GM19351 (cell line): ENCODE measurements at regions not wholly inside any gene's neighbourhood (a gene's known extent, or its start where the extent isn't known, plus 50 kb on each side); places are given as distances from the start of the nearest gene placed in this dataset.

Experiments
- ATAC-seq: cut with Tn5 transposase; IDR thresholded peaks from one replicate; pipeline ENCODE4 v1.9.1; 2021; ENCODE audit warnings: mild to moderate bottlenecking, moderate library complexity; ENCODE audit not compliant: unreplicated experiment

GRCh38 chr1:14031461-14031860 is 331.5 kb downstream of the PRDM2 start:
- no peak for ATAC-seq

- ATAC-seq: no peak
These were observed 334.5 kb downstream of the PRDM2 start for GRCh38 chr1:14034506-14034905.

GRCh38 chr1:14037101-14037847 is 337.3 kb downstream of the PRDM2 start:
- ATAC-seq: no peak

GRCh38 chr1:14039582-14040430 is 339.8 kb downstream of the PRDM2 start:
- ATAC-seq: peak; percentile 59

GRCh38 chr1:14049965-14050364 is 350.0 kb downstream of the PRDM2 start:
- ATAC-seq: no peak

- ATAC-seq: no peak
These were observed 355.6 kb downstream of the PRDM2 start for GRCh38 chr1:14055442-14056223.

GRCh38 chr1:14057640-14058039 is 357.7 kb downstream of the PRDM2 start:
- ATAC-seq: no peak

- ATAC-seq: no peak
These were observed 361.2 kb downstream of the PRDM2 start for GRCh38 chr1:14061204-14061603.

- ATAC-seq: no peak
These were observed 361.7 kb downstream of the PRDM2 start for GRCh38 chr1:14061722-14062121.

GRCh38 chr1:14062669-14063068 is 362.7 kb downstream of the PRDM2 start:
- no peak for ATAC-seq

- no peak for ATAC-seq
These were observed 364.9 kb downstream of the PRDM2 start for GRCh38 chr1:14064649-14065442.

- no peak for ATAC-seq
These were observed 365.5 kb downstream of the PRDM2 start for GRCh38 chr1:14065486-14065885.

GRCh38 chr1:14067036-14067435 is 367.0 kb downstream of the PRDM2 start:
- no peak for ATAC-seq

- no peak for ATAC-seq
These were observed 367.7 kb downstream of the PRDM2 start for GRCh38 chr1:14067711-14068110.

GRCh38 chr1:14071581-14071980 is 371.6 kb downstream of the PRDM2 start:
- ATAC-seq: no peak

GRCh38 chr1:14080653-14081052 is 380.7 kb downstream of the PRDM2 start:
- ATAC-seq: no peak

GRCh38 chr1:14082331-14082730 is 382.3 kb downstream of the PRDM2 start:
- ATAC-seq: no peak

GRCh38 chr1:14083277-14083676 is 383.3 kb downstream of the PRDM2 start:
- no peak for ATAC-seq

GRCh38 chr1:14083706-14084105 is 383.7 kb downstream of the PRDM2 start:
- ATAC-seq: no peak

GRCh38 chr1:14090062-14090461 is 390.1 kb downstream of the PRDM2 start:
- ATAC-seq: no peak

GRCh38 chr1:14090531-14090930 is 390.5 kb downstream of the PRDM2 start:
- no peak for ATAC-seq
